IMR-90 (cell line): ENCODE measurements at regions not wholly inside any gene's neighbourhood (a gene's known extent, or its start where the extent isn't known, plus 50 kb on each side); places are given as distances from the start of the nearest gene placed in this dataset.

Experiments used
- ATAC-seq: fragments of 200-7000 bp; cut with Tn5 transposase; 2 replicates; pipeline ENCODE4 v1.9.1; 2020; ENCODE audit warnings: low read depth, mild to moderate bottlenecking, moderate library complexity
- BruUV-seq: library from RNA; stranded (reverse); fragments of 400-500 nt; replicated peaks from 2 replicates; lab custom pipeline; 2021; lab: Mats Ljungman, UMichigan
- CTCF ChIA-PET: fragments of 300-600 bp; formaldehyde crosslinking; extraction: SDS; loops from one replicate; lab custom pipeline; 2021; ENCODE audit warnings: antibody characterized with exemption; lab: Yijun Ruan, JAX
- POLR2A ChIA-PET: fragments of 300-600 bp; sonication (Branson Sonifier 250); formaldehyde crosslinking; loops from one replicate; lab custom pipeline; 2022; ENCODE audit warnings: antibody characterized with exemption; ENCODE audit not compliant: unreplicated experiment; lab: Charles Lee
- DNase-seq: peaks from one replicate; pipeline ENCODE4 v3.0.0; 2013
- H2AFZ ChIP-seq: replicated peaks from 2 replicates; pipeline ENCODE3; 2013; ENCODE audit warnings: low read length, mild to moderate bottlenecking; ENCODE audit not compliant: poor library complexity
- H2AK5ac ChIP-seq: 2 replicates; pipeline ENCODE4 v1.6.1; 2013; ENCODE audit warnings: low read depth, low read length, inconsistent platforms
- H2AK9ac ChIP-seq: replicated peaks from 2 replicates; pipeline ENCODE3; 2013; ENCODE audit warnings: mild to moderate bottlenecking, low read depth, low read length, moderate library complexity; ENCODE audit not compliant: poor library complexity
- H2BK120ac ChIP-seq: 2 replicates; pipeline ENCODE4 v1.6.1; 2013; ENCODE audit warnings: low read depth, low read length, inconsistent platforms
- H2BK15ac ChIP-seq: 3 replicates; pipeline ENCODE4 v1.6.1; 2013; ENCODE audit warnings: low read depth, low read length, inconsistent platforms
- H2BK20ac ChIP-seq: 2 replicates; pipeline ENCODE4 v1.6.1; 2013; ENCODE audit warnings: low read depth, mild to moderate bottlenecking, inconsistent platforms, low read length, moderate library complexity
- H2BK5ac ChIP-seq: 2 replicates; pipeline ENCODE4 v1.6.1; 2013; ENCODE audit warnings: mild to moderate bottlenecking, low read depth, low read length, inconsistent platforms; ENCODE audit not compliant: poor library complexity, severe bottlenecking
- H3K14ac ChIP-seq: replicated peaks from 2 replicates; pipeline ENCODE4 v1.6.1; 2013; ENCODE audit warnings: low read depth, low read length, inconsistent platforms
- H3K18ac ChIP-seq: 2 replicates; pipeline ENCODE4 v1.6.1; 2013; ENCODE audit warnings: low read depth, low read length, control low read depth
- H3K23ac ChIP-seq: 2 replicates; pipeline ENCODE4 v1.6.1; 2013; ENCODE audit warnings: low read depth, low read length, inconsistent platforms
- H3K27ac ChIP-seq: 2 replicates; pipeline ENCODE4 v1.5.1; 2013; ENCODE audit warnings: mild to moderate bottlenecking, control low read depth, low read length; ENCODE audit not compliant: insufficient read depth
- H3K27me3 ChIP-seq: 2 replicates; pipeline ENCODE4 v1.6.1; 2013; ENCODE audit warnings: low read length; ENCODE audit not compliant: control insufficient read depth, insufficient read depth
- H3K36me3 ChIP-seq: 2 replicates; pipeline ENCODE4 v1.6.1; 2013; ENCODE audit warnings: low read length, mixed read lengths; ENCODE audit not compliant: control insufficient read depth, insufficient read depth
- H3K4ac ChIP-seq: 2 replicates; pipeline ENCODE4 v1.6.1; 2013; ENCODE audit warnings: low read depth, low read length, inconsistent platforms
- H3K4me1 ChIP-seq: 2 replicates; pipeline ENCODE4 v1.6.1; 2013; ENCODE audit warnings: low read length, mixed read lengths; ENCODE audit not compliant: control insufficient read depth, insufficient read depth
- H3K4me2 ChIP-seq: 2 replicates; pipeline ENCODE4 v1.6.1; 2013; ENCODE audit warnings: low read depth, mild to moderate bottlenecking, control low read depth, low read length, moderate library complexity
- H3K4me3 ChIP-seq: 2 replicates; pipeline ENCODE4 v1.5.1; 2013; ENCODE audit warnings: low read depth, mild to moderate bottlenecking, control low read depth, low read length, moderate library complexity; ENCODE audit not compliant: insufficient read depth
- H3K56ac ChIP-seq: 2 replicates; pipeline ENCODE4 v1.6.1; 2013; ENCODE audit warnings: low read length, inconsistent platforms; ENCODE audit not compliant: insufficient read depth; ENCODE audit errors: extremely low read depth
- H3K79me1 ChIP-seq, 2 experiments: 2 replicates each; pipeline ENCODE4 v1.6.1; 2013; ENCODE audit warnings: low read length in 2 of 2, inconsistent platforms in 1 of 2, low read depth in 1 of 2
- H3K9ac ChIP-seq: 2 replicates; pipeline ENCODE4 v1.6.1; 2013; ENCODE audit warnings: low read depth, low read length, control low read depth
- H3K9me1 ChIP-seq: 2 replicates; pipeline ENCODE4 v1.6.1; 2013; ENCODE audit warnings: low read length, inconsistent platforms; ENCODE audit not compliant: insufficient read depth
- H3K9me3 ChIP-seq: 2 replicates; pipeline ENCODE4 v1.6.1; 2013; ENCODE audit warnings: low read length; ENCODE audit not compliant: control insufficient read depth, insufficient read depth
- H4K20me1 ChIP-seq: 2 replicates; pipeline ENCODE4 v1.6.1; 2013; ENCODE audit warnings: low read length, inconsistent platforms; ENCODE audit not compliant: insufficient read depth
- H4K5ac ChIP-seq: 2 replicates; pipeline ENCODE4 v1.6.1; 2013; ENCODE audit warnings: mild to moderate bottlenecking, low read depth, low read length, control low read depth
- H4K8ac ChIP-seq, 2 experiments: 2 replicates each; pipeline ENCODE4 v1.6.1; 2013; ENCODE audit warnings: low read depth in 2 of 2, low read length in 2 of 2, control low read depth in 1 of 2, inconsistent platforms in 1 of 2
- H4K91ac ChIP-seq: 2 replicates; pipeline ENCODE4 v1.6.1; 2013; ENCODE audit warnings: low read depth, low read length, inconsistent platforms; ENCODE audit not compliant: insufficient read depth
- CTCF ChIP-seq: conservative IDR thresholded peaks from 2 replicates; pipeline ENCODE4 v1.5.1; 2012; ENCODE audit warnings: mild to moderate bottlenecking, low read depth, low read length, improper control_type of control experiment
- WGBS, 2 experiments: methylation state at CpG; one replicate each; pipeline versions ENCODE4 v1.1.5 to v1.1.7; 2013; ENCODE audit warnings: missing lambda C conversion rate in 2 of 2; ENCODE audit not compliant: insufficient read length in 1 of 2; ENCODE audit errors: extremely low coverage in 2 of 2; 5-methylcytosine and 5-hydroxymethylcytosine counted together
- dilution Hi-C: fragments of 300-500 bp; cut with HindIII; formaldehyde crosslinking; loops from one replicate; pipeline ENCODE4 v1.14.3; 2018; ENCODE audit warnings: low sequenced_read_pairs; ENCODE audit not compliant: unreplicated experiment
- in situ Hi-C: fragments of 300-500 bp; cut with MboI; formaldehyde crosslinking; loops from 3 replicates; pipeline ENCODE4 v1.14.3; 2019; ENCODE audit warnings: low sequenced_read_pairs, inconsistent platforms, mixed read lengths
- intact Hi-C: fragments of 100-400 bp; cut with micrococcal nuclease; formaldehyde crosslinking; loops from 2 replicates; pipeline ENCODE4 v1.10.0; 2022

GRCh38 chr11:134645576-134645975, 233.5 kb upstream of the B3GAT1 start:
- Histone ChIP-seq H3K4me3 (no peak overlapping the region), H3K4ac (no peak overlapping the region), H3K27me3 (no peaks in the 10 kb centered on the region), H4K8ac (no peak overlapping the region), H2BK120ac (no peak overlapping the region), H2BK20ac (no peak overlapping the region), H4K91ac (no peak overlapping the region), H3K14ac (no peak overlapping the region), H2BK15ac (no peak overlapping the region), H3K56ac (no peak overlapping the region), H3K4me1 (no peaks in the 10 kb centered on the region), H3K36me3 (no peaks in the 10 kb centered on the region), H2AK9ac (no peak overlapping the region), H3K9ac (no peak overlapping the region), H3K27ac (no peak overlapping the region), H2AK5ac (no peak overlapping the region), H3K18ac (no peak overlapping the region), H2BK5ac (no peak overlapping the region), H3K79me1 (no peaks in the 10 kb centered on the region), H4K20me1 (no peaks in the 10 kb centered on the region), H3K9me3 (peaks cover 45% of the 10 kb centered on the region), H3K9me1 (no peaks in the 10 kb centered on the region), H3K4me2 (no peak overlapping the region), H4K5ac (no peak overlapping the region), H3K23ac (no peak overlapping the region), H2AFZ (no peak overlapping the region)
- WGBS, 2 experiments, result no CpG with 5 or more reads among the region's 5 CpGs
- ATAC-seq (no peak), DNase-seq (no peak)
- no TSS peak for BruUV-seq
- POLR2A ChIA-PET, result no interaction called here
- intact Hi-C loops, result no loop called here
- in situ Hi-C loops, result no loop called here
- no peak for TF ChIP-seq CTCF
- dilution Hi-C loops, result no loop called here
- CTCF ChIA-PET, result no interaction called here
